HT1080 (cell line): ENCODE measurements at regions not wholly inside any gene's neighbourhood (a gene's known extent, or its start where the extent isn't known, plus 50 kb on each side); places are given as distances from the start of the nearest gene placed in this dataset.
"Not testable (repeated sequence)": the region's sequence is repeated elsewhere in the genome, so short reads cannot be mapped to it uniquely, and the experiment has no call there.

Experiments used
- DNase-seq: peaks from one replicate; pipeline ENCODE4 v3.0.0-alpha.2; 2015; ENCODE audit warnings: low read depth

DNA sequence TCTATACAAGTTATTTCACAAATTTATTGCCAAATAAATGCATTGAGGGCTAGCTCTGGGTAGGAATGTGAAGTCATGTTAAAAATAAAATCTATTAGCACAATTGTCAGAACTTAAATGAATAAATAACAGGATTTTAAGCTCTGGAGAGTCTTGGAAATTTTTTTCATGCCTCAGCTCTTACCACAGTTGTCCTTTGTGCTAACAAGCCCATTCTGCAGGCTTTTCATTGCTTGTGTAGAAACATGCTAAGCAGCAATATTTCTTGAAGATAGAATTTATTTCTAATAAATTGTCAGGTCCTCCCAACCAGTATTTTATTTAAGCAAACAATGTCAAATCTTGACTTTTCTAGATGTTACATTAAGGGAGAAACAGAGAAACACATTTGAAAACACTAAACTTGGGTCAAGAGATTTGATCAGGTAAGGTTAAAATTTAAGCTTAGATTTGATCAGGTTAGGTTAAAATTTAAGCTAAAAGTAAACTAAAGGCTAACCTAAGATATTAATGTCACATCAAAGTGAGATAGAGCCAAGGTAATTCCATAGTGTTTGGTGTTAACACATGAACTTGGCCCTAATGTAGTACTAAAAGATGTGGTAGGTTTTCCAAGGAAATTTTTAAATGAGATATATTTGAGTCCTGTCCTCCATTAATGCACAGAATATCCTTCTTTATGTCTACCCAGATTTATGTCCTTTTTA lies 179.1 kb upstream of the IL1RAPL1 start:
- no peak for DNase-seq

DNA sequence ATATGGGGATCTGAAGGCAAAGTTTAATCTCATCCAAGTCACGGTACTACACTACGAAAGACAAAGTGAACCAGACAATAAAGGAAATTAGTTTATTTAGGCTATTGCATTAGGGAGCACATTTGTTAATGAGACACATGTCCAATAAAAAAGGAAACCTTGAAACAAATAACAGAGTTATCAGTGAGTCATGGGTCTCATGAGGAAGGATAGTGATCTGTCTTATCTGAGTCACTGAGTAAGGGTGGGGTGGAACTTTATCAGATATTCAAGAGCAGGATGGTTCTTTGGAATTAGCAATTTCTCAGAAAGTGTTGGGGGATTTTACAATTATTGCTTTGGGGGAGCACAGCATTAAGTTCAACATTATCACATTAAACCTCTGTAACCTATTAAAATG lies 188.9 kb upstream of the IL1RAPL1 start:
- peak; percentile 4 for DNase-seq

DNA sequence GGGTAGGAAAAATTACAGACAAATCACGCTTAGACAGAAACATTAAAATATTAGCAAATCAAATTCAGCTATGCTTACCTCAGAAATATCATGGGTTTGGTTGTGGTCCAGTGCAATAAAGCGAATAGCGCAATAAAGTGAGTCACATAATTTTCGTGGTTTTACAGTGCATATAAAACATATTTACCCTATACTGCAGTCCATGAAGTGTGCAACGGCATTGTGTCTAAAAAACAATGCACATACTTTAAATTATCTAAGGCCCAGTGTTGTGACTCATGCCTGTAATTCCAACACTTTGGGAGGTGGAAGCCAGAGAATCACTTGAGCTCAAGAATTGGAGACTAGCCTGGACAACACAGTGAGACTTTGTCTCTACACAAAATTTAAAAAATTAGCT lies 195.7 kb upstream of the IL1RAPL1 start:
- DNase-seq: peak; percentile 8

DNA sequence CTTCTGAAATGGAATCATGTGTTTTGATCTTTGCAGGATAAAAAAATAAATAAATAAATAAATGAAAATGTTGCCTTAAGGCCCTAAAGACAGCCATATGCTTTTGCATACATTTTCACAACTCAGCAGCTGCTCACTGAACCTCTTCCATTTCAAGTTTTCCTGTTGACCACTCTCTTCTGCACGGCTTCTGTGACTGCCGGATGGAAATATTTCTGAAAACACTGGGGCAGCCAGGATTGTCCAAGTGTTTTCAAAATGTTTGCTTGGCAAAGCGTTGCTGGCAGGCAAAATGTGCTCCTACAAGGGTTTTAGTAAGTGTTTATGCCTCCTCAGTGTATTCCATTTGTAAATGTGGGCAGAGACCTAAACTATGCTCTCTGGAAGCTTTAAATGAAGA lies 208.1 kb upstream of the IL1RAPL1 start:
- no peak for DNase-seq

DNA sequence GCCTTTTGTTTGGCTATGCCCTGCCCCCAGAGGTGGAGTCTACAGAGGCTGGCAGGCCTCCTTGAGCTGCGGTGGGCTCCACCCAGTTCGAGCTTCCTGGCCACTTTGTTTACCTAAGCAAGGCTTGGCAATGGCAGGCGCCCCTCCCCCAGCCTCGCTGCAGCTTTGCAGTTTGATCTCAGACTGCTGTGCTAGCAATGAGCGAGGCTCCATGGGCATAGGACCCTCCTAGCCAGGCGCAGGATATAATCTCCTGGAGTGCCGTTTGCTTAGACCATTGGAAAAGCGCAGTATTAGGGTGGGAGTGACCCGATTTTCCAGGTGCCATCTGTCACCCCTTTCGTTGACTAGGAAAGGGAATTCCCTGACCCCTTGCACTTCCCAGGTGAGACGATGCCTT lies 219.6 kb upstream of the IL1RAPL1 start:
- not testable (repeated sequence) for DNase-seq

DNA sequence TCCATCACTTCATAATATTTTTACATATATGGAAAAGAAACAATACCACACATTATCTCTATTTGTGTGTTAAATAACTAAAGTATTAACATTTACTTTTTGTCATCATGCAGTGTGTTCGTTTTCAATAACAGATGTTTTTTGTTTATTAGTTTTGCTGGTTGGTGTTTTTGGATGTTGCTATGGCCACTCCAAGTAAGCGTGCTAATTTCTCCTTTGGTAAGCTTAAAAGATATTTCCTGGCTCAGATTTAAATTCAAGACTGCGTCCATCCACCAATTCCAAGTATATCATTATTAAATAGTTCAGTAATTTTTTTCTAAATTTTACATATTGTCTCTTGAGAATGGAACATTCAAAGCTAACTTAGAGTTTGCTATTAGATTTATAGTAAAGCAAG lies 235.4 kb upstream of the IL1RAPL1 start:
- DNase-seq: no peak

DNA sequence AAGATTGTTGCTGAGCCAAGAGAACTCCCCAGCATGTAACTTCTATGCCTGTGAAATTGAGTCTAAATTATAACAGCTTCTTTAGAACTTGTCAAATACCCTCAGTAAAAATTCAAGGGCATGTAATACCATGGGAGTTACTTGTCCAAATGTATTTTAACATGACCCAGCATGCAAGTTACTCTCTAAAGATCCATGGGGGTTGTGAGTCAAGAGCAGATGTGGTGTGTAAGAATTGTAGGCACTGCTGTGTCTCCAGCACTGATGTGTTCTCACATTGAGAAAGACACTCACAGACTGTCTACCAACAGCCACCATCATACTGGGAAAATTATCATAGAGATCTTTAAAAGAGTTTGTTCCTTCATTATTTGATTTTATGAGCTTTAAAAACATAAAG lies 237.4 kb upstream of the IL1RAPL1 start:
- DNase-seq: no peak

DNA sequence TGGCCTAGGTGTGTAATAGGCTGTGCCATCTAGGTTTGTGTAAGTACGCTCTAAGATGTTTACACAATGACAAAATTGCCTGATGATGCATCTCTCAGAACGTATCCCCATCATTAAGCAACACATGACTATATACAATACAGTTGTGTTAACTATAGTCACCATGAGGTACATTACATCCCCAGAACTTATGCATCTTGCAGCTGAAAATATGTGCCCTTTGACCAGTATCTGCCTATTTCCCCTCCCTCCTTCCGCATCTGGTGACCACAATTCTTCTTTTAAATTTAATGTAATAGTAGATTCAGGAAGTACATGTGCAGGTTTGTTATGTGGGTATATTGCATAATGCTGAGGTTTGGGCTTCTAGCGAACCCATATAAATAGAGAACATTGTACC lies 239.8 kb upstream of the IL1RAPL1 start:
- no peak for DNase-seq

DNA sequence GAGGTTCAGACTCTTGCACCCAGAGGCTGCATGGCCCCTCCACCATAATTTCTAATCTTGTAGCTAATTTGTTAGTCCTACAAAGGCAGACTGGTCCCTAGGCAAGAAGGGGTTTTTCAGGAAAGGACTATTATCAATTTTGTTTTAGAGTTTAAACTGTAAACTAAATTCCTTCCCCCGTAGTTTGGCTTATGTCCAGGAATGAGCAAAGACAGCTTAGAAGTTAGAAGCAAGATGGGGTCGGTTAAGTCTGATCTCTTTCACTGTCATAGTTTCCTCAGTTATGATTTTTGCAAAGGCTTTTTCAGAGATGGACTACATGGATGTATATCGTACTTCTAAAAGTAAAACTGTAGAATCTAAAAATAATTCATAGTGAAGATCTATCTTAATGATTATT lies 258.1 kb upstream of the IL1RAPL1 start:
- DNase-seq: no peak

DNA sequence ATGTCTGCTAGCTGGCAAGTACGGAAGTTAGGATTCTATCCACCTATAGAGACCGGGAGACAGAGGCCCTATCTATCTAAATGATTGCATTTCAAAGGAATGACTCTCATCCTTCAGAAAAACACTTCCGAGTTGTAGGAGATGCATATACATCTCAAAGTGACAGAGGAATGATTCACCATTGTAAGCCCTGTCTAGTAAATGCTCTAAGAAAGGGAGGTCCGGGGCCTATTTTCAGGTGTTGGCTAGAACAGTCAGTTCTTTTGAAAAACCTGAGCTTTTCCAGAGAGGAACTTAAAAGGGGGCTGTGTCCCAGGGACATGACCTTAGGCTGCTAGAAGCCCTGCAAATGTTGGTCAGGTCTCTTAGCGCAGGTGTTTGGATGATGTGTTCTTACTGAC lies 262.9 kb upstream of the IL1RAPL1 start:
- peak; percentile 1 for DNase-seq

DNA sequence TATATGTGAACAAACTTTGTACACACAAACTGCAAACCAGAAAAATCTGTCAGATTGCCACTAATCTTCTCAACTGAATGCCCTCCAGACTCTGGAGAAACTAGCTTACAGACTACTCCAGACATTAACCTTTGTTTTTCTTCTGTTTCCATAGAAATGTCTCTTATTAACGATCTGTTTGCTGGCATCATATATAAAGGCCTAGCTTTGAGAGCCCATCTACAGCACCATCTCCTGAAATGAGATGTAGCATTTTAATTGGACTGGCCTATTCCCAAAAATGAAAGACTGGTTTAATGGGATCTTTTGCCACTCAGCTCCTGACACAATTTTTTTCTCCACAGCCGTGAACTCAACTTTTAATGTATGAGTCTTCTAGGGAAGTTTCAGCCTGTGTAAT lies 266.0 kb upstream of the IL1RAPL1 start:
- no peak for DNase-seq

DNA sequence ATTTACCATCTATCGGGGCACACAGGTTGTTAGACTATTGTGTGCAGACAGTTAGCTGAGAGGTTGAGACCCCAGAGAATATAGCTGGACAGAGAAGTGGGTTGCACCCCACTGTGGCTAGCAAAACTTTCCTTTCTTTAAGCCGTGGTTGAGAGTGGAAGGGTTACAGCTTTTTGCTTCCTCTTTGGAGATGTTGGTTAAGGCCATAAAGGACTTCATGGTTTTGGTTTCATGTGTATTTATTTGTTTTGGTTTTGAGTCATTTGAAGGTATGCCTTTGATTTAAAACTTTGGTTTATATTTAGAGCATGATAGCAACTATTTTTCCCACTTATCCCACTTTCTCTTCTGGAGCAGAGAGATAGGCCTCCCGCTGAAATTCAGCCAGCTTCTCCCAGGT lies 274.3 kb upstream of the IL1RAPL1 start:
- peak; percentile 0 for DNase-seq

DNA sequence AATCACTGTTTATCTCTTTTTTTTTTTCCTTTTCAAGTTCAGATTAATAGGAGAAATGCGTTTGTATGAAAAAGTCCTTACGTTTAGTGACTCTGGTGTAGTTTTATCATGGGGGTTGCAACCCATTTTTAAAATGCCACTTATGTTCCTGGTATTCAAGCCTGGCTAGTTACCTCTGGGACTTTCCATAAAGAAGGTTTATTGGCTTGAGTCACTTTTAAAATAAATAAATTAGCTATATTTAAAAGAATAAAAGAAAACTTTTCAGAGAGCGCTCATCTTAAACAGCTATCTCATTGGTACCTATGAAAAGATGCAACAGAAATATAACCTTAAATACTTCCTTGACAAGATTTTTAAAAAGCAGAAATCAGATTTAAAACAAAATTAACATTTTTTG lies 275.0 kb upstream of the IL1RAPL1 start:
- DNase-seq: no peak

DNA sequence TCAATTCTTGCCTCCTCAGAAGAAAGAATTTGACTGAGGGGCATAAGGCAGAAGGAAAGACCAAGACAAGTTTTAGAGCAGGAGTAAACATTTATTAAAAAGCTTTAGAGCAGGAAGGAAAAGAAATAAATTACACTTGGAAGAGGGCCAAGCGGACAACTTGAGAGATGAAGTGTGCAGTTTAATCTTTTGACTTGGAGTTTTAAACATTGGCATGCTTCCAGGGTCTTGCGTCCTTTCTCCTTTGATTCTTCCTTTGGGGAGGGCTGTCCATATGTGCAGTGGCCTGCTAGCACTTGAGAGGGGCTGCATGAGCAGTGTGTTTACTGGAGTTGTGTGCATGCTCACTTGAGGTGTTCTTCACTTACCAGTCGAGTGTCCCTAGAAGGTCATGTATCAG lies 275.8 kb upstream of the IL1RAPL1 start:
- no peak for DNase-seq

DNA sequence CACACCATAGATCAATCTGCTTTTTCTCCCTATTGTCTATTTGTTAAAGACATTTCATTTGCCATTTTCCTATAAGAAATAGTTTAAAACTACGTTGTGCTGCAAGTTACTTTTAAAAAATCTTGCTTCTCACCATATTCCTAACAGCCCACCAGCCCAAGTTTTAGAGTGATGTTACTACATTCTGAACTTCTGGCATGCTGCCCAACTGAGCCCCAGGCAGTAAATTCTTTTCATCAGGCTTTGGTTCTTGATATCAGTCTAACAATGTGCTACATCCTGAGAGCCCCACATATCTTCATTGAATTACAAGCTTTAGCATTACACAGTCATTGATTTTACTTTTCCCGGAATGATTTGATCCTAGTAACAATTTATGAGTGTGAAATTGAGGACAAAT lies 283.8 kb upstream of the IL1RAPL1 start:
- DNase-seq: no peak

DNA sequence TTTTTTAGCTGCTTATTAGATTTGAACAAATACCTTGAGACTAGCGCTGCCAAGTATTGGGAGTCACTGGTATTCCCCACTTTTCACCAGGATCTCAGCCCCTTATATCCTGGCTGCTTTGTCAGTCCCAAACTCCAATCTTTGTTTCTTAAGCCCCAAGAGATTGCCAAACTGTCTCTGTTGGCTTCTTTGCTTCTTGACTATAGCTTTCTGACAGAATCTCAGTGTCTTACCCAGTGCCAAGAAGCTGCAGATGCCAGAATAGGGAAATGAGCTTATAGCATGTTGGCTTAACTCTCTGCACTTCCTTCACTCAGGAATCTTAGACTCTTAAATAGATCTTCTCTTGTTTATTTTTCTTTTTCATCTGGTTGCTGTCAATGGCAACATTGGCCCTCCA lies 297.5 kb upstream of the DCAF8L1 start:
- no peak for DNase-seq

DNA sequence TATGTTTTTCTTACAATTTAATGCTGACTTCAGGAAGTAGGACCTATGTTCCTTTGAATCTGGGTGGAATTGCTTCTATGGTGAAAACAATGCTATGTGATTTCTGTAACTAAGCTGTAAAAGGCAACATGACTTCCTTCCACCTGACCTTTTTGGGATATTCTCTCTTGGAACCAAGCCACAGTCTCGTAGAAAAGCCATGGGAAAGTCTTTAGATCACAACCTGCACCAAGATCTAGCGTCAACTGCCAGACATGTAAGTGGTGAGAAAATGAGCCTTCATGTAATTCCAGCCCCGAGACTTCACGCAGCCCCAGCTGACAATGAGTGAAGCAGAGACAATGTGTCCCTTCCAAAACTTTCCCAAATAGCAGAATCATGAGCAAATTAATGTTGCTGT lies 297.0 kb upstream of the DCAF8L1 start:
- DNase-seq: no peak

DNA sequence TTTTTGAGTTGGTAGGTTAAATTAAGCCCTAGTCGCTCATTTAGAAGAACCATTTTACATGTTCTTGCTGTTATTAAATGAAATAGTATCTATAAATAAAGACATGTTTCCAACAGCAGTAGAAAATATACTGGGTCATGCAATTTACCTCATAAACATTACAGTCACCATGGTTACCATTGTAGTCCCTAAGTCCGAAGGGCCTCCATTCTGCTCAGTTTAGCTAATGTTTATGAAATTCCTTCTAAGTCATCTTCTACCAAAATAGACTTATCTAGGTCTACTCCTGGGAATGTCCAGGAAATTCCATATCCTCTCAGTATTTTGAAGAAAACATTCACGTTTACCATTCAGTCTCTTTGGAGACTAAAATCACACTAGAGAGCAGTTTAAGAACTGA lies 292.5 kb upstream of the DCAF8L1 start:
- DNase-seq: no peak

DNA sequence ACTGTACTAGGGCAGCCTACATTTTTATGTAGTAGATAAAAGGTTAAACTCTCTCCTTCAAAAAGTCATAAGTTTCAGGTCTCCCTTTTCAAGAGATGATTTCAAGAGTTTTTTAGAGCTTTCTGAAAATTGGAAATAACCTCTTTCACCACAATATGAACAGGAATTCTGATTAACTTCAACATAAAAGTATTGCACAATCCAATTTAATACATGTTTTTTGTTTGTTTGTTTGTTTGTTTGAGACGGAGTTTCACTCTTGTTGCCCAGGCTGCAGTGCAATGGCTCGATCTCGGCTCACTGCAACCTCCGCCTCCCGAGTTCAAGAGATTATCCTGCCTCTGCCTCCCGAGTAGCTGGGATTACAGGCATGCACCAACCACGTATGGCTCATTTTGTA lies 265.4 kb upstream of the DCAF8L1 start:
- DNase-seq: no peak

DNA sequence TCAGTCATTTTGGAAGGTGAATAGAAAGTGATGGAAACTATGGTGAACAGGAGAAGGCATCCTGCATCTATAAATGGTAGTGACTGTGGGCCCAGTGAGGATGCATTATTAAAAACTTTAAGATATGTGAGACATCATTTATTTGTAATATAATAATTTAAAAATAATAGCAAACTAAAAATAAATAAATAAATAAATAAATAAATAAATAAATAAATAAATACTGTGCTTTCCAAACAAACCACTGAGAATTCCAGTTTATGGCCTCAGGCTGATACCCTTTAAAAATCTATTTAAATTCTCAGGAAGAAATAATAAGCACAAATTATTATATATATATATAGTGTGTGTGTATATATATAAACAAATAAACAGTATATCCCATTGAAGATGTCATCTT lies 248.0 kb upstream of the DCAF8L1 start:
- no peak for DNase-seq

DNA sequence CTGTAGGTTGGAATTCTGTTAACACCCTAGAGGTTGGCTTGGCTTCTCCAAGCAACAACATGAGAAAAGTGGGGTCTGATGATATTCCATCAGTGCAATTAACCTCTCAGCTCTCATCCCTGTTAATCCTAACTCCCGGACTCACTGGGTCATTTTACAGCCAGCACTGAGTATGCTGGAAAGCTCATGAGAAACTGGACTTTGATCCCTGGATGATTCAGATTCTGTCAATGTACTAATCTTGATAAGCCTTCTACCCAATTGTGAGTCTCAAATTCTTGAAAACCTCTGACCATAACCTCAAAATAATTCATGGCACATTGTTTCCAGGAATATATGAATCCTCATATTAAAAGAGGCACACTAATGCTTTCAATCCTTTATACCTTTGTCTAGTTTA lies 244.3 kb upstream of the DCAF8L1 start:
- DNase-seq: no peak

DNA sequence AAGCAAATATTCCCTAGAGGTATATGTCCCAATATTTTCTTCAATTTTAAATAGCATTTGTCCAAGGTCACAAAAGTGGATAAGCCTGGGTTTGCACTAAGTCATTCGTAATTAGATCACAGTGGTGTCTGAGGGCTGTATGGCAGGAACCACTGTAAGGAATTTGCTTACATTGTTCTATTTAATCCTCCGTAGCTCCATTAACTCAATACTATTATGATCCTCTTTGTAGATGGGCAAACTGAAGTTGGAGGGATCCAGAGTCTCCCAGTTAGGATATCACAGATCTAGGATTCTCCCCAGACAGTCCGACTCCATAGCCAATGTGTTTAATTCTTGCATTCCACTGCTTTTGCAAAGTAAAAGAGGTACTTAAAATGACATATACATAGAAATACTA lies 242.7 kb upstream of the DCAF8L1 start:
- no peak for DNase-seq

DNA sequence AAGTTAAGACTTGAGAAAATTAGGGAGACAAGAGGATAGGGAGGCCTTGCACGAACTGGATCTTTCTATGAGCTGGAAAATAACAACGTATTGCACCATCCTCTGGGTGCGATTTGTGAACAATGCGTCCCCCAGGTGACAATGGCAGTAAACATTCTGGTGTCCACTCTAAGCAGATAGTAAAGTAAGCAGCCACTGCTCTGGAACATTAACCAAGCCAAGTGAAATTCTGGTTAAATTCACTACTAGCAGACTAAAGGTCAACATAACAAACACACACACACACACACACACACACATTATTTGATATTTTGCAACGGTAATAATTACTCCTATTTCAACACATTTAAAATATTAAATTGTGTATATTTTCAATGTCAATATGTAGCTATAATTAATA lies 242.2 kb upstream of the DCAF8L1 start:
- DNase-seq: no peak

DNA sequence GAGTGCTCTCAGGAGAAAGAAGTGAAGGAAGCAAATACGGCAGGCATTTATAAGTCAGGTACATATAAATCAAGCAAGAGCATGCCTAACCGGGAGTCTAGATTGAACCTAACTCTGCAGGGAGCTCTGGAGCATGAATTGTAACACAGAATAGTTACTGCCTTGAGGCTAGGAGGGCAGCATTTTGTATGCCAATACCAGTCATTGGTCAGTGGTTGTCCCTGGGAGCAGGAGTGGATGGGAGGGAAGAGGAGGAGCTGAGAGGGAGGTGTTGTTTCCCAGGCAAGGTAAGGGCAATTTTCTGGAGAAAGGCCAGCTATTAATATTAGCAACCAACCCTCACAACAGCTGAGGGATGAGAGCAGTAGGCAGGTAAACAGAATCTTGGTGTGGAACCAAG lies 224.7 kb upstream of the DCAF8L1 start:
- no peak for DNase-seq
